Adrenal gland (tissue), 9 donors: ENCODE measurements at regions not wholly inside any gene's neighbourhood (a gene's known extent, or its start where the extent isn't known, plus 50 kb on each side); places are given as distances from the start of the nearest gene placed in this dataset.

Experiments used
- DNase-seq, 7 donors: peaks; one replicate each; pipeline ENCODE4 v3.0.0-alpha.2; 2019 to 2020
- H3K27ac ChIP-seq, 5 donors: fragments of 200-600 bp; sonication (generic) in 4 of 5; 1 replicate in 3 of 5; 2 replicates in 2 of 5; pipeline versions ENCODE4 v1.5.1 to v1.8.0; 2016 to 2020; ENCODE audit warnings: mild to moderate bottlenecking in 1 of 5
- H3K27me3 ChIP-seq: fragments of 200-600 bp; 2 replicates; pipeline ENCODE4 v1.8.0; 2021
- H3K36me3 ChIP-seq, 2 donors: fragments of 200-600 bp; replicated peaks in 1 of 2; 1 replicate in 1 of 2; 2 replicates in 1 of 2; pipeline versions ENCODE4 v1.5.1 to v1.8.0; 2018 to 2022
- H3K4me1 ChIP-seq, 2 donors: fragments of 200-600 bp; replicated peaks in 1 of 2; 1 replicate in 1 of 2; 2 replicates in 1 of 2; pipeline versions ENCODE4 v1.5.1 to v1.8.0; 2018 to 2021
- H3K4me3 ChIP-seq, 4 donors: fragments of 200-600 bp; sonication (generic) in 3 of 4; one replicate each; pipeline ENCODE4 v1.5.1; 2016 to 2018
- H3K9me3 ChIP-seq, 3 donors: fragments of 200-600 bp; sonication (generic) in 1 of 3; replicated peaks in 1 of 3; 1 replicate in 2 of 3; 2 replicates in 1 of 3; pipeline versions ENCODE4 v1.5.1 to v1.8.0; 2016 to 2021
- CTCF ChIP-seq, 6 experiments: fragments of 450-650 bp in 4 of 6; fragments of 200-600 bp in 2 of 6; sonication (generic) in 1 of 6; IDR thresholded peaks; 1 replicate in 5 of 6; 2 replicates in 1 of 6; pipeline versions ENCODE4 v1.5.1 to v1.8.0; 2016 to 2021; ENCODE audit warnings: antibody characterized with exemption in 6 of 6, mild to moderate bottlenecking in 2 of 6, moderate library complexity in 1 of 6
- POLR2A ChIP-seq, 2 donors: fragments of 450-650 bp; IDR thresholded peaks; one replicate each; pipeline ENCODE4 v1.6.1; 2017; ENCODE audit warnings: antibody characterized with exemption in 2 of 2, mild to moderate bottlenecking in 2 of 2, moderate library complexity in 1 of 2
- whole genome bisulfite sequencing, 4 donors: extraction: QIAGEN DNeasy Blood & Tissue Kit in 2 of 4; methylation state at CpG; one replicate each; pipeline versions ENCODE4 v1.1.5 to v1.1.7; 2013 to 2017; 5-methylcytosine and 5-hydroxymethylcytosine counted together
- intact Hi-C, 2 donors: fragments of 100-400 bp; cut with DNase I; formaldehyde crosslinking; loops; one replicate each; pipeline versions ENCODE4 v1.14.1 to v1.15.0; 2022 to 2023
- donor health status: healthy with polysubstance abuse.
- donor health status: Bipolar disorder and iron deficiency.
- donor health status: DM: yes; HTN: yes; CAD: no.
- donor health status: DM: no; HTN: no; CAD: no.
- donor health status: DM: no; HTN: no; CAD: no.

- TF ChIP-seq CTCF (IDR thresholded peaks at IDR 0.05) (no peak), POLR2A (IDR thresholded peaks at IDR 0.05) (no peak)
- intact Hi-C loops, result no loop called here
- no peak for DNase-seq
- H3K27me3 ChIP-seq, result no peaks in the 10 kb centered on the region
- WGBS, 4 donors, result 76 to 83% (median 81%) methylated on average over 4 of the region's 4 CpGs
- no peak overlapping the region for H3K4me3 ChIP-seq
- H3K27ac ChIP-seq, result no peak overlapping the region
- H3K36me3 ChIP-seq, result no peaks in the 10 kb centered on the region
- H3K9me3 ChIP-seq, result no peaks in the 10 kb centered on the region
- no peaks in the 10 kb centered on the region for H3K4me1 ChIP-seq
These were observed 54.4 kb downstream of the NIBAN1 start for GRCh38 chr1:184919892-184920291.

GRCh38 chr1:184915463-184916090 is 58.7 kb downstream of the NIBAN1 start:
- DNase-seq, result no peak
- Histone ChIP-seq H3K27ac (no peak overlapping the region), H3K27me3 (no peaks in the 10 kb centered on the region), H3K9me3 (no peaks in the 10 kb centered on the region), H3K4me3 (no peak overlapping the region), H3K36me3 (no peaks in the 10 kb centered on the region), H3K4me1 (peaks cover 2 to 4% of the 10 kb centered on the region in 2 donors)
- WGBS, 4 donors, result 94 to 97% (median 95%) methylated on average over 3 of the region's 3 CpGs
- intact Hi-C loops, result no loop called here
- TF ChIP-seq POLR2A (IDR thresholded peaks at IDR 0.05) (no peak), CTCF (IDR thresholded peaks at IDR 0.05) (no peak)

- Histone ChIP-seq H3K27ac (no peak overlapping the region), H3K27me3 (no peaks in the 10 kb centered on the region), H3K9me3 (no peaks in the 10 kb centered on the region), H3K36me3 (no peaks in the 10 kb centered on the region), H3K4me1 (peaks cover 5 to 9% of the 10 kb centered on the region in 2 donors), H3K4me3 (no peak overlapping the region)
- DNase-seq, result no peak
- no peak for TF ChIP-seq CTCF (IDR thresholded peaks at IDR 0.05)
- no peak for TF ChIP-seq POLR2A (IDR thresholded peaks at IDR 0.05)
- intact Hi-C loops, result no loop called here
- 73 to 80% (median 78%) methylated on average over 4 of the region's 4 CpGs for WGBS, 4 donors
These were observed 60.2 kb downstream of the NIBAN1 start for GRCh38 chr1:184914149-184914548.

GRCh38 chr1:184912392-184912791 is 61.9 kb downstream of the NIBAN1 start:
- no peak overlapping the region for H3K4me3 ChIP-seq
- H3K4me1 ChIP-seq, result peaks cover 5 to 9% of the 10 kb centered on the region in 2 donors
- no peaks in the 10 kb centered on the region for H3K36me3 ChIP-seq
- WGBS, 4 donors, result 87 to 91% (median 89%) methylated on average over 3 of the region's 3 CpGs
- no peaks in the 10 kb centered on the region for H3K9me3 ChIP-seq
- H3K27ac ChIP-seq, result no peak overlapping the region
- TF ChIP-seq POLR2A (IDR thresholded peaks at IDR 0.05) (no peak), CTCF (IDR thresholded peaks at IDR 0.05) (no peak)
- no peaks in the 10 kb centered on the region for H3K27me3 ChIP-seq
- intact Hi-C loops, result no loop called here
- DNase-seq, result no peak
